ENCODE measurements at regions not wholly inside any gene's neighbourhood (a gene's known extent, or its start where the extent isn't known, plus 50 kb on each side); places are given as distances from the start of the nearest gene placed in this dataset.
"Not testable (repeated sequence)": the region's sequence is repeated elsewhere in the genome, so short reads cannot be mapped to it uniquely, and the experiment has no call there.

DNA sequence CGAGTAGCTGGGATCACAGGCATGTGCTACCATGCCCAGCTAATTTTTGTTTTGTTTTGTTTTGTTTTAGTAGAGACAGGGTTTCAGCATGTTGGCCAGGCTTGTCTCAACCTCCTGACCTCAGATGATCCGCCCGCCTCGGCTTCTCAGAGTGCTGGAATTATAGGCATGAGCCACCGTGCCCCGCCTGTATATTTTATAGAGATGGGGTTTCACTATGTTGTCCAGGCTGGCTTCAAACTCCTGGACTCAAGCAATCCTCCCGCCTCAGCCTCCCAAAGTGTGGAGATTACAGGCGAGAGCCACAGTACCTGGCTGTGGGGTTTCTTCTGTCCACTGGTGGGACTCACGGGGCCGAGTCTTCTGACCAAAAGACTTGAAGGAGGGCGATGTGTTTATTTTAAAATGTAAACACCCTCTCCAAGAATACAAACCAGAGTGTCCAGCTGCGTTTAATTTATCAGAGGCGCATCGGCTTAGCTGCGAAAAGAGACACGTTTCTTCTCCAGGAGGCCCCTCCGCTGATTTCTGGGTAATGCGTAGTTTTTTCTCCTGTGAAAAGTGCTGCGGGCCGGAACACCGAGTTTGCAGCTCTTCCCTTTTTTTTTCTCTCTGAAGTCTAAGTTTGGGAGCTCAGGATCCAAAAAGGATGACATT, 86.9 kb upstream of the CIBAR2 start:
- no peak for DNase-seq (ENCODE audit: extremely low read depth in 1 of 11, low read depth in 9 of 11, low spot score in 4 of 11)

DNA sequence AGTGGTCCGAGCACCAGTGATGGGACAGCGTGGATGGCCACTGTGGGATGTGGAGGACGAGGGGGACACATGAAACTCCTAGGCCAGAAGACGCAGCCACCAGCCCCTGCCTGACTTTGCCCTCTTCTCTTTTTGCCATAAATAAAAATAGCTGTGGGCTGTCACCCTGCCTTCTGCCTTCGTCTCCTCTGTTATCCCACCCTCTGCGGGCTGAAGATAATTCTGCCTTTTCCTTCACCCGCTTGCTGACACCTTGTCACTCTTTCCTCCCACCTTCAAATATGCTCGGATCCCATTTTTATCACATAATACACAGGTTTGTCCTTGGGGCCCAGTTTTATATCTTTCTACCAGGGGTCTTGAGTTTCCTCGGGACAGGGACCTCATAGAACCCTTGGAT, 87.6 kb upstream of the CIBAR2 start:
- no peak for DNase-seq (ENCODE audit: extremely low read depth in 1 of 11, low read depth in 9 of 11, low spot score in 4 of 11)

DNA sequence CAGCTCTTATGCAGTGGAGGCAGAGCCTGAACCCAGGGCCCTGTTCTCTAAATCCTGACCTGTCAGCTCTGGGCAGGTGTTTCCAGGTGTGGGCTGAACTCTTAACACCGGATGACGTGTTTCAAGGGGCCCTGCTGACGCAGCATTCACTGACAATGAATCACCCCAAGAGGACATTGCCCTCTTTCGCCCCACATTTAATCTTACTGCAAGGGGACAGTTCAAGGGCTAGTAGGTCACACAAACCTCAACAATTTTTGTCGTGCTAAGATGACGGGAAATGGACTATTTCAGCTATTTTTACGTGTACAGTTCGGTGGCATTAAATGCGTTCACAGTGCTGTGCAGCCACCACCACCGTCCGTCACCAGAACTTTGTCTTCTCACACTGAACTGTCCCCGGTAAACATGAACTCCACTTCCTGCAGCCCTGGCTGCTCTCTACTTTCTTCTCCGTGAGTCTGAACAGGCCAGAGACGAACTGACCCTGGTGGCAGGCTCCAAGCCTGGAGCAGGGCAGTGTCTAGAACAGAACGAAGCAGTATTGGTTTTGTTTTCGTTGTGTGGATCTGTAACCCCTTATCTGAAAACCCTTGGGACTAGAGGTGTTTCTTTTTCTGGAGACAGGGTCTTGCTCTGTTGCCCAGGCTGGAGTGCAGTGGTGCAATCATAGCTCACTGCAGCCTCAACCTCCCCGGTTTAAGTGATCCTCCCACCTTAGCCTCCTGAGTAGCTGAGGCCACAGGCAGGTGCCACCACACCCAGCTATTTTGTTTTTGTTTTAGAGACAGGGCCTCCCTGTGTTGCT, 88.4 kb upstream of the CIBAR2 start:
- no peak for DNase-seq (ENCODE audit: extremely low read depth in 1 of 11, low read depth in 9 of 11, low spot score in 4 of 11)

DNA sequence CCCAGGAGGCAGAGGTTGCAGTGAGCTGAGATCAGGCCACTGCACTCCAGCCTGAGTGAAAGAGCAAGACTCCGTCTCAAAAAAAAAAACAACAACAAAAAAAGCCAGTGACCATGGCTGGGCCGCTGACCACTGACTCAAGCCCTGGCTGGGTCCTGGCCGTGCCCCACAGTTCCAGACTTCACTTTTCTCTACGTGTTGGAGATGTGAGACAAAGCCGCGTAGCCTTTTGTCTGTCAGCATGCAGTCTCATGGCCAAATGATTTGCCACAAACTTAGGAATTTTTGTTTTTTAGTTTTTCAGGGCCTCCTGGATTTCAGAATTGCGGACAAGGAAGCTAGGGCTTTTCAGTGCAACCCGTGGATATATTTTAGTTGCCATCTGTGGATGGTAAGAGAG, 89.3 kb upstream of the CIBAR2 start:
- DNase-seq (ENCODE audit: extremely low read depth in 1 of 11, low read depth in 9 of 11, low spot score in 4 of 11) = no peak

DNA sequence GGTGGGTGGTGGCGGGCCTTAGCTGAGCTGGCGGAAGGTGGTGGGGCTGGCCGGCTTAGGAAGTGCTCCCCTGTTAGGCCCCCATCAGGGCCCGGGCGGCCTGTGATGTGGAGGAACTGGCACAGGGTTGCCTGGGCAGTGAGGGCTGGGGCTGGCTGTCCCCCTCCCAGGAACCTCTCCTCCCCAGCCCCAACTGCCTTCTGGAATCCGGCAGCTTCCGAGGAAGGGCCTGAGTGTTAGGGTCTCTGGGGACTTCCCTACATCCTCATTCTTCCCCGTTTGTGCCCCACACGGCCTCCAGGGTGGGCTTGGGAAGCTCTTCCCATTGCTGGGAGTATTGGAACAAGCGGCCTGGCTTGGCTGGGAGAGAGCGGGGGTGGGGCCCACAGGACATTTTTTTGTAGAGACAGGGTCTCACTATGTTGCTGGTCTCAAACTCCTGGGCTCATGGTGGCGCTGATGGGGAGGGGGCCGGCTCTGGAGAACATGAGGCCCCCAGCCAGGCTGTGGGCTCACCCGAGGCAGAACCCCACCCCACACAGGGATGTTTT, 89.9 kb upstream of the CIBAR2 start:
- no peak for DNase-seq (ENCODE audit: extremely low read depth in 1 of 11, low read depth in 9 of 11, low spot score in 4 of 11)

DNA sequence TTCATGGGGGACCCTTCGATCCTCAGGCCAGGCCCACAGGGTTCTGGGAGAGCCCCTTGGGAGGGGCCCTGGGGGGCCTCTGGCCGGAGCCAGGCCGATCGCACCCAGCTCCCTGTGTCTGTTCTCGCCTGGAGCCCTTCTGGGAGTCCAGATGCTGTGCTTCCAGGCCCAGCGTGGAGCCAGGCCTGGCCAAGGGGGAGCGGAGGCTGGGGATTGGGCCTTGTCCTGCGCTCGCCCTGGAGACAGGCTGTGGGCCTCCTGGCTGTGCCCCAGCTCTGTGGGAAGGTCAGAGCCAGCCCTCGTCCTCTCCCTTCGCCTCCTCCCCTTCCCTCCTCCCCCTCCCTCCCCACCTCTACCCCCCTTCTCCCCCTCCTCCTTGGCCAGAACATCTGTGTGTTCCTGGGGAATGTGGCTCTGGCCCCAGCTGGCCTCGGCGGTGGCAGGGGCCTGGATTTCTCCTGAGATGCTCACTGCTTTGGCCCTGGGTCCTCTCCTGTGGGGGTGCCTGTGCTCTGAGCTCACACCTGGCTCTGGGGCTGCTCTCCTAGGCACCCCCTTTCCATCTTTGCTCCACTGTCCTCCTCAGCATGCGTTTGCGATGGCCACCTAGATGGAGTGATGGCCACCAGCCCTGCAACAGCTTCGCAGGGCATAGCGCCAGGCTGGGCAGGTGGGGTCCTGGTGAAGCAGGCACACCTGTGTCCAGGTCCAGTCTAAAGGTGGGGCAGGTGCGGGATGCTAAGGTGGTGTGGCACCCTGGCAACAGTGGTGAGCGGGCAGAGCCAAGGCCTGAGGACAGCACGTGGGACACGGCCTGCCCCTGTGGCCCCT, 90.6 kb upstream of the CIBAR2 start:
- DNase-seq (ENCODE audit: extremely low read depth in 1 of 11, low read depth in 9 of 11, low spot score in 4 of 11) = peak in 2 of 11 donors; percentile 54 to 59

DNA sequence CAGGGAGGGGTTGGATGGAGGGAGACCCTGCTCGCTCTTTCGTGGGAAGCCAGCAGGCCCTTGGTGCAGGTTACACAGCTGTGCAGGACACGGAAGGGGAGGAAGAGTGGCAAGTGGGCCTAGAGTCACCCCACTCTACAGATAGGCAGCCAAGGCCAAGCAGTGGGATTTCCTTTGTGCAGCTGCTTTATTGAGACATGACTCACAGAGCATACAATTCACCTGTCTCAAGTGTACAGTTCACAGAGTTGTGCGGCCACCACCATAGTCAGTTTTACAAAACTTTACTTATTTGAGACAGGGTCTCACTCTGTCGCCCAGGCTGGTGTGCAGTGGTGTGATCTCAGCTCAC, 91.2 kb upstream of the CIBAR2 start:
- no peak for DNase-seq (ENCODE audit: extremely low read depth in 1 of 11, low read depth in 9 of 11, low spot score in 4 of 11)

DNA sequence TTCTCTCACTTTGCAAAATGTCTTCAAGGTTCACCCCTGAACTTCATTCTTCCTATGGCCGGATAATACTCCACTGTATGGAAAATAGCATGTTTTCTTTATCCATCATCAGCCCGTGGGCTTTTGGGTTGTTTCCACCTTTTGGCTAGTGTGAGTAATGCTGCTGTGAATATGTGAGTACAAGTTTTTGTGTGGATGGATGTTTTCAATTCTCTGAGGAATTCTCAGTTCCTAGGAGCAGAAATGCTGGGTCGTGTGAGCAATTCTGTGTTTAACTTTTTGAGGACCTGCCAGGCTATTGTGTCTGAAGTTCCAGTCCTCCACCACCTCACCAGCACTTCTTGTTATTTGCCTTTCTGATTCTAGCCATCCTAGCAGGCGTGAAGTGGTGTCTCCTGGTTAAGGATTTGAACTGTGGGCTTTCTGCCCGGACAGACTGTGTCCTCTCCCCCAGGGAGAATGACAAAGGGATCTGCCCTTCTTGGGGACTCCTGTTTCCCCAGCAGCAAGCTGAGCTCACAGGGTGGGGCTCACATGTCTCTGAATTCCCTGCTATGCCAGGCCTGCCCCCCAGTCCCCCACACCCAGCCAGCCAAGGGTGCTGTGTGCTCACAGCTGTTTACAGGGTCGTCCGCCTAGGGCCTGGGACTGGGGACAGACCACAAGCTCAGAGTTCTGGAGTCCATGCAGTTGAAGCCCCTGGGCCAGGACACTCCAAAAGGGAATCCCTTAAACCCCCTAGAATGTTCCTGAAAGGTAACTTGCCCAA, 92.2 kb upstream of the CIBAR2 start:
- no peak for DNase-seq (ENCODE audit: extremely low read depth in 1 of 11, low read depth in 9 of 11, low spot score in 4 of 11)

DNA sequence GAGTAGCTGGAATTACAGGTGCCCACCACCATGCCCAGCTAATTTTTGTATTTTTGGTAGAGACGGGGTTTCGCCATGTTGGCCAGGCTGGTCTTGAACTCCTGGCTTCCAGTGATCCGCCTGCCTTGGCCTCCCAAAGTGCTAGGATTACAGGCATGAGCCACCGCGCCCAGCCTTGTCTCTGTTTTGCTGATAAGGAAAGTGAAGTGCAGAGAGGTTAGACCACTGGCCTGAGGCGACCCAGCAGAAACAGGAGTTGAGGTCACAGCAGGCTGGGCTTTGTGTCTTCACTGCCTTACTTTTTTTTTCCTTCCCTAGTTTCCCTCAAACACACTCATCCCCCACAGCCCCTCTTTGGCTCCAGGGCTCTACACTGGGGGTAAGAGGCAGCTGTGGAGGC, 93.0 kb upstream of the CIBAR2 start:
- not testable (repeated sequence) for DNase-seq (ENCODE audit: extremely low read depth in 1 of 11, low read depth in 9 of 11, low spot score in 4 of 11)

DNA sequence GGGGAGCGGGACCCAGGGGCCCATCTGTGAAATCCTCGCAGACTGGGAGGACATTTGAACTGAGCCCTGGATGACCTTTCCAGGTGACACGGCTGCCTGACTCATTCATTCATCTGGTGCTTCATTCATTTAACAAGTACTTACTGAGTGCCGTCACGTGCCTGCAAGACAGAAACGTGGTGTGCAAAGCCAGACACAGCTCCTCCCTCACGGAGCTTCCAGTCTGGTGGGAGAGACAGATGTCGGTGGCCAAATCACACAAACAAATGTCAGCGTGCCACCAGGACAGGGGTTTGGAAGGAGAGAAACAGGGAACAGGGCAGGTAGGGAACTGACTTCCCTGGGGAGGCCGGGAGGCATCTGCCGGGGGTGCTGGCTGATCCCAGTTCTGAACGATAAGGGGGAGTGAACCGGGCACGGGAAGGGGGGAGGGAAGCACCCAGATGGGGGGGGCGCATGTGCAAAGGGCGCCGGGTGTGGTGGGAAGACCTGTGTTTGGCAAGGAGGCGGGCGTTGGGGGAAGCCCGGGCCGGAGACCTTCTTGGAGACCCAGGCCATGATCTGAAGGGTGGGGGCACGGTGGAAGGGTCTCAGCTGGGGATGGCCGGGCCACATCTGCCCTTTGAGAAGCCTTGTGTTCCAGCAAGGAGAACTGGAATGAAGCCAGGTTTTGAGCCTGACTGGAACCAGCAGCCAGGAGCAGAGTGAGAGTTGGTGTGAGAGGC, 93.6 kb upstream of the CIBAR2 start:
- DNase-seq (ENCODE audit: extremely low read depth in 1 of 11, low read depth in 9 of 11, low spot score in 4 of 11) = no peak

DNA sequence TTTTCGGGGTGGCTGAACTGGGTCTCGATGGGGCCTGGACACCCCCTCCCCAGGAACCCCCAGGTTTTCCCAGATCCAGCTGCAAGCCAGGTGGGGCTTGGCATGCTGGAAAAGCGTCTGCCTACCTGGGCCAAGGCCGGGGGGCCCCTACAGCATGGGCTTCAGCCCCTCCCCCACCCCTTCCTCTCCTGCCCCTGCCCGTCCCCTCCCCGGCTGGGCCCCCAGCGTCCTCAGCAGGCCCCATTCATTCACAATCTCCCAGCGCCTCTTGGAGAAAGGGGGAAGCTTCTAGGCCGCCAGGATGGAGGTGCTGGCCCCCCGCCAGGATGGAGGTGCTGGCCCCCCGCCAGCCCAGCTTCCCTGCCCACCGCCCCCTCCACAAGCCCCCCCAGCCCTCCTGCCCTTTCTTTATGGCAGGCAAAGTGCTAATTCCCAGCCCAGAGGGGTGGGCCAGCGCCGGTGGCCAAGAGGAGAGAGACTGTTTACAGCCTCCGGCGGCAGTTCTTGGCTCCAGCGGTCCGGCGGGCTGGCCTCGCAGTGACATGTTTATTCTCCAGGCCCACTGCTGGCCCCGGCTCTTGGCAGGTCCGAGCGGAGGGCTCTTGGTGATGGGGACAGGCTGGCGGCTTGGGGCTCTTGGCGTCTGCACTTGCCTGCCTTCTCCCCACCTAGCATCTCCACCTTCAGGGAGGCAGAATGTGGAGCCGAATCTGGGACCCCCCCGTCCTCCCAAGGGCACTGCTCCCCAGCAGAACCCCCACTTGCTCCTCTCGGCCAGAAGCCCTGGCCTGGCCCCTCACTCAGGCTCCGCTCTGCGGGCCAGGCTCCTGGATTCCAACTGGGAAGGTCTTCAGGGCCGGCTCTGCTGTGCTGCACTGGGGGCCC, 94.4 kb upstream of the CIBAR2 start:
- DNase-seq (ENCODE audit: extremely low read depth in 1 of 11, low read depth in 9 of 11, low spot score in 4 of 11) = peak in 5 of 11 donors; percentile 61 to 70 (median 65)

DNA sequence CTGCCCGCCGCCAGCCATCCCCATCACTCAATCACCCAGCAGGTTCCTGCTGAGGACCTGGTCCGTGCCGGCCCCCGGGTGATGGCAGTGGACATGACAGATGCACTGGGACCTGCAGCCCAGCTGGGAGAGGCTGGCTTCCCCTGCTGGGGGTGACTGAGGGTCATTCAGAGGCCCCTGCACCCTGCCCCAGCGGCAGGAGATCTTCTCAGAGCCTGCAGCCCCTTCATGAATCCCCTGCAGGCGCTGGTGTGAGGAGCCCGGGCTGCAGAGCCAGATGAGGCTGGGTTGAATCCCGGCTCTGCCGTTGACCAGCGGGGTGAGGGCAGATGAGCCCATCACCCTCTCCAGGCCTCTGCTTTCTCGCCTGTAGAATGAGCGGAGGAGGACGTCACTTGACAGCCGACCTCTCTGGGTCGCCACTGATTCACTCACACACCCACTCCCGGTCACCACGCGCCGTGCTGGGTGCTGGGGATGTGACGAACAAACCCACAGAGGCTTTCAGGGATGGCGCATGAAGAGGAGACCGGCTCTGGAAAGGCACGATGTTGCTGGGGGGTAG, 95.2 kb upstream of the CIBAR2 start:
- DNase-seq (ENCODE audit: extremely low read depth in 1 of 11, low read depth in 9 of 11, low spot score in 4 of 11) = no peak

DNA sequence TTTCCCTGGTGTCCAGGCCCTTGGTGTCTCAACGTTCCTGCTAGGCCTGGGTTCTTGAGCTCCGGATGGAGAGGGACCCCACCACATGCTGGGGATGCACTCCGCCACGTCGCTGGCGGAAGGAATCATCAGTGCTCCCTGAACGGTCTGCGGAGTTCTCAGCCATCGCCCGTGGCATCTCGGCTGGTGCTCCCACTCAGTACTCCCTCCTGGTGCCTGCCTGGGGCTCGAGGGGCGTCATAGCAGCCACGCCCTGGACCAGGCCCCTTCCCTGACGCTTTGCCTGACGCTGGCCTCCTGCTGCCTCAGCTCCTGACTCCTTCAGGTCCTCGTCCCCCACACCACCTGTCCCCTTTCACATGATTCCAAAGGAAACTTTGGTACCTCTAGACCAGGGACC, 95.9 kb upstream of the CIBAR2 start:
- DNase-seq (ENCODE audit: extremely low read depth in 1 of 11, low read depth in 9 of 11, low spot score in 4 of 11) = no peak

DNA sequence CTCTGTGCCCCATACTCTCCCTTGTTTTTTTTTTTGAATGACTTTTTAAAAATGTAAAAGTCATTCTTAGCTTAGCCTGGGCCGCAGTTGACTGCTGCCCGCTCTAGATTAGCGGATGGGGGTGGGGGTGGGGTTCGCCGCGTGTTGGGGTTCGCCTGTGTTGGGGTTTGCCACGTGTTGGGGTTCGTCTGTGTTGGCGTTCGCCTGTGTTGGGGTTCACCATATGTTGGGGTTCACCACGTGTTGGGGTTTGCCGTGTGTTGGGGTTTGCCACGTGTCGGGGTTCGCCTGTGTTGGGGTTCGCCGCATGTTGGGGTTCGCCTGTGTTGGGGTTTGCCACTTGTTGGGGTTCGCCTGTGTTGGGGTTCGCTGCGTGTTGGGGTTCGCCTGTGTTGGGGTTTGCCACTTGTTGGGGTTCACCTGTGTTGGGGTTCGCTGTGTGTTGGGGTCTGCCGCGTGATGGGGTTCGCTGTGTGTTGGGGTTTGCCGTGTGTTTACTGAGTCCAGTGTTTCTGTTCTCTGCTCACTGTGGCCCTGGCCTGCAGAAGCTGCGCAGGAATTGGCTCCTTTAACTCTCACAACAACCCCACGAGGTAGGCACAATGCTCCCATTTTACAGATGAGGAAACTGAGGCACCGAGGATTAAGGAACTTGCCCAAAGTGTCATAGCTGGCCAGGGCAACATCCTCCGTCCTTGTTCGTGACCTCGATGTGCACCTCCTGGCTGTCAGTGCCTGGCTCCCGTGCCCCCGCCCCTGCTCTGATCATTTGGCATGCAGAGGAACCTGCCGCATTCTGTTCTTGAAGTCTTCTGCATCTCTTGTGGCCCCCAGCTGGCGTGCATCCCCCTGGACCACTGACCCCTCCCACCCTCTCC, 96.6 kb upstream of the CIBAR2 start:
- no peak for DNase-seq (ENCODE audit: extremely low read depth in 1 of 11, low read depth in 9 of 11, low spot score in 4 of 11)

DNA sequence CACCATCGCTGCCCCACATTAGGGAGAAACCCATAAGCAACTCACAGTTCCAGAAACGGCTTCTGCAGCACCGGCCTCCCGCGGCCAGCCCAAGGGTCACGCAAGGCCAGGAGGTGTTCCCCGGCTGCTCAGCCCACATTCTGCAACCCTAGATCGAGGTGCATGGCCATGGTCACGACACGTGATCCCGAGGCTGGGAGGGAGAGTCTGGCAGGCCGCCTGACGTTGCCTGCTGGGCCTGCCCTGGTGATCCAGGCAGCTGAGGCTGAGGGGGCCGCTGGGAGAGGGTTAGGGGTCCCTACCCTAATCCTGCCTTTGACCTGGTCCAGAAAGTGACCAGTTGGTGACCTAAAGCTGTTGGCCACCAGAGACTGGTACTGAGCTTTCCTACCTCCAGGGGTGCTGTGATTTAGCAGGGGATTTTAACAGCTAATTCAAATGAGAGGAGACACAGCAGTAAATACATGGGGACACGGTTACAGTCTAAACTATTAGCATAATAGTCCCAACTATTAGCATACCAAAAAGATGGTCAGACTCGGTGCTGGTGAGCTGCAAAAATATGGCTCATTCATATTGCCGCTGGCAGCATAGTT, 97.4 kb upstream of the CIBAR2 start:
- no peak for DNase-seq (ENCODE audit: extremely low read depth in 1 of 11, low read depth in 9 of 11, low spot score in 4 of 11)

Data from renal cortex interstitium (tissue), 11 donors.